ENCODE measurements at regions not wholly inside any gene's neighbourhood (a gene's known extent, or its start where the extent isn't known, plus 50 kb on each side); places are given as distances from the start of the nearest gene placed in this dataset.
"Not testable (repeated sequence)": the region's sequence is repeated elsewhere in the genome, so short reads cannot be mapped to it uniquely, and the experiment has no call there.

GRCh38 chr7:149599636-149600206 is 102.1 kb upstream of the ZNF746 start:
- peak; percentile 69 for DNase-seq

GRCh38 chr7:149598721-149599308 is 101.2 kb upstream of the ZNF746 start:
- peak; percentile 39 for DNase-seq

- DNase-seq = not testable (repeated sequence)
These were observed 100.2 kb upstream of the ZNF746 start for GRCh38 chr7:149597789-149598188.

GRCh38 chr7:149595541-149595940 is 97.9 kb upstream of the ZNF746 start:
- no peak for DNase-seq

GRCh38 chr7:149595078-149595477 is 97.5 kb upstream of the ZNF746 start:
- no peak for DNase-seq

GRCh38 chr7:149588930-149589329 is 91.3 kb upstream of the ZNF746 start:
- DNase-seq = no peak

GRCh38 chr7:149586646-149587645 is 89.3 kb upstream of the ZNF746 start:
- no peak for DNase-seq

- no peak for DNase-seq
These were observed 86.9 kb upstream of the ZNF746 start for GRCh38 chr7:149584530-149584929.

- no peak for DNase-seq
These were observed 86.4 kb upstream of the ZNF746 start for GRCh38 chr7:149584009-149584408.

- DNase-seq = no peak
These were observed 82.7 kb upstream of the ZNF746 start for GRCh38 chr7:149580328-149580727.

GRCh38 chr7:149579365-149579764 is 81.8 kb upstream of the ZNF746 start:
- DNase-seq = not testable (repeated sequence)

GRCh38 chr7:149574428-149574827 is 76.8 kb upstream of the ZNF746 start:
- DNase-seq = not testable (repeated sequence)

- DNase-seq = no peak
These were observed 75.9 kb upstream of the ZNF746 start for GRCh38 chr7:149573519-149573918.

GRCh38 chr7:149572920-149573319 is 75.3 kb upstream of the ZNF746 start:
- not testable (repeated sequence) for DNase-seq

GRCh38 chr7:149570784-149571183 is 73.2 kb upstream of the ZNF746 start:
- DNase-seq = no peak

GRCh38 chr7:149569726-149570422 is 72.3 kb upstream of the ZNF746 start:
- no peak for DNase-seq

GRCh38 chr7:149569025-149569725 is 71.6 kb upstream of the ZNF746 start:
- no peak for DNase-seq

GRCh38 chr7:149568218-149568617 is 70.6 kb upstream of the ZNF746 start:
- no peak for DNase-seq

GRCh38 chr7:149566103-149566502 is 68.5 kb upstream of the ZNF746 start:
- DNase-seq = no peak

- no peak for DNase-seq
These were observed 67.4 kb upstream of the ZNF746 start for GRCh38 chr7:149565096-149565382.

- DNase-seq = no peak
These were observed 66.9 kb upstream of the ZNF746 start for GRCh38 chr7:149564340-149565095.

GRCh38 chr7:149562602-149563001 is 65.0 kb upstream of the ZNF746 start:
- DNase-seq = no peak
